Fibroblast of lung (primary cell): ENCODE measurements at regions not wholly inside any gene's neighbourhood (a gene's known extent, or its start where the extent isn't known, plus 50 kb on each side); places are given as distances from the start of the nearest gene placed in this dataset.

ENCODE experiments used
- CTCF ChIP-seq, 2 donors: IDR thresholded peaks in 1 of 2; conservative IDR thresholded peaks in 1 of 2; 1 replicate in 1 of 2; 2 replicates in 1 of 2; pipeline ENCODE4 v1.5.1; 2011 to 2012; ENCODE audit warnings: low read length in 2 of 2, control low read depth in 1 of 2, inconsistent platforms in 1 of 2, low read depth in 1 of 2, mild to moderate bottlenecking in 1 of 2
- EZH2 ChIP-seq: IDR thresholded peaks from 2 replicates; pipeline ENCODE4 v1.5.1; 2012; ENCODE audit warnings: low read length, control low read depth, mild to moderate bottlenecking; ENCODE audit errors: missing control alignments

GRCh38 chr6:140561701-140562100, 1187.3 kb upstream of the CITED2 start:
- TF ChIP-seq CTCF (conservative IDR thresholded peaks at IDR 0.05 in 1 of 2, IDR thresholded peaks at IDR 0.05 in 1 of 2; ENCODE audit: low read depth in 1 of 2, low read length in 2 of 2): no peak
- no peak for TF ChIP-seq EZH2
